ENCODE measurements at regions not wholly inside any gene's neighbourhood (a gene's known extent, or its start where the extent isn't known, plus 50 kb on each side); places are given as distances from the start of the nearest gene placed in this dataset.
"Not testable (repeated sequence)": the region's sequence is repeated elsewhere in the genome, so short reads cannot be mapped to it uniquely, and the experiment has no call there.

DNA sequence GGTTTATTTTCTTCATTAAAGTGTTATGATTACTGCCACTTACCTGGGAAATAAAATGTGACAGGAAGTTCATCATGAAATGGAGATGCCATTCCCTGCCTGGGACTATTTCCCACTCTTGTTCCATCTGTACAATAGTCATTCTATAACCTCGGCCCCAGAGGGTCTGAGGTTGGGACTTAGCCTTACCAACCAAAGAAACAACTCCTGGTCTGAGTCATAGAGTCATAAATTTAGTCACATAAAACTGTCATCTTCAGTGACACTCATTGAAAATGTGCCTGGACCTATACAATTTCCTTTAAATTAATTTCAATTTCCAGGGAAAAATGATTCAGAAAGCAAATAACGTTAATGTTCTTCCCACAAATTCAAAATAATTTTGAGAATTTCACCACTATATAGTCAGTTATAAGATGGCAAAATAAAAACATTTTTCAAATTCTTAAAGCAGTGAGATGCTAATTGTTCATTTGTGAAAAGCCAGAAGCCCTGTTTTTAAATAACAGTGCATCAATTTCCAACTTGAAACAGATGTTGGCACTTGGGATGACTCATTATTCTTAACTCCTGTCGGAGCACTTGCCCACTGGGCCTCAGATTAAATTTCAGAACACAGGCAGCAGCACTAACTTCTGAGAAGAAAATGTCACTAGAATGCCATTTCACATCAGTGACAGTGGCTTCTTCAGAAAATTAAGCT is 201.2 kb upstream of the SMLR1 start:
- DNase-seq, result no peak
- Histone ChIP-seq H3K4me3 (no peak overlapping the region), H3K36me3 (no peaks in the 10 kb centered on the region)

DNA sequence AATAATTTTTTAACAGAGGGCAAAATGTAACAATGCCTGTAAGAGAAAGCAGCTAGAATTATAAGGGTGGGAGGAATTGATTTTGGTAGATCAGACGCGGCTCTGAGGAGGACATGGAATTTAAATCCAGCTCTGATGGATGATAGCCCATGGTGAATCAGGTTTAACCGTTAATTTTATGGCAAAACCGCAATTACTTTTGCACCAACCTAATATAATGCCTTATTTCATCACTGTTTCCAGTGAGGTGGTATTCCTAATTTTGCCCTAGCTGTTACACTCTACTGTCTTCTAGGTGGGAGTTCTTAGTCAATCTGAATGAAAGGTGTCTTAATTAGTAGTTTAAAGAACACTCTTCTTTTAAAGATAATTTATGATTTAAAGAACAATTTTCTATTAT is 198.3 kb upstream of the SMLR1 start:
- DNase-seq, result no peak
- Histone ChIP-seq H3K27me3 (no peaks in the 10 kb centered on the region), H3K9me3 (no peaks in the 10 kb centered on the region), H3K36me3 (no peaks in the 10 kb centered on the region), H3K4me3 (no peak overlapping the region)

More for the DNA sequence above, 201.2 kb upstream of the SMLR1 start:
- Histone ChIP-seq H3K9me3 (no peaks in the 10 kb centered on the region), H3K27me3 (no peaks in the 10 kb centered on the region)

DNA sequence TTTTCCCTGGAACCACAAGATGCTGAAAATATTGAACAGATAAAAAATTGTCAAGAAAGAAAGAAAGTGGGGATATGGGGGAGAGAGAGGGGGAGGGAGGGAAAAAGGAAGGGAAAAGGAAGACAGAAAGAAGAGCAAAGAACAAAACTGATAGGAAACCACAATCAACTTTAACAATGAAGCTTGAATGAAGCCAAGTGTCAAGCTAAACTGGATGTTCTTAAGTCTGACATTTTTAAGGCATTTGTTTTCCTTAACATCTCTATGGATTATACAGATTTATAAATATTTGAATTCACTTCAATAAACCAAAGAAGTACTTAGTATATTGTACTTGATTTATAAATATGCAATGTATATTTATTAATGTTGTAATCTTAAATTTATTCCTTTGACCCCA is 197.6 kb upstream of the SMLR1 start:
- no peaks in the 10 kb centered on the region for H3K36me3 ChIP-seq
- H3K4me3 ChIP-seq, result no peak overlapping the region
- DNase-seq, result no peak
- H3K27me3 ChIP-seq, result no peaks in the 10 kb centered on the region
- no peaks in the 10 kb centered on the region for H3K9me3 ChIP-seq

DNA sequence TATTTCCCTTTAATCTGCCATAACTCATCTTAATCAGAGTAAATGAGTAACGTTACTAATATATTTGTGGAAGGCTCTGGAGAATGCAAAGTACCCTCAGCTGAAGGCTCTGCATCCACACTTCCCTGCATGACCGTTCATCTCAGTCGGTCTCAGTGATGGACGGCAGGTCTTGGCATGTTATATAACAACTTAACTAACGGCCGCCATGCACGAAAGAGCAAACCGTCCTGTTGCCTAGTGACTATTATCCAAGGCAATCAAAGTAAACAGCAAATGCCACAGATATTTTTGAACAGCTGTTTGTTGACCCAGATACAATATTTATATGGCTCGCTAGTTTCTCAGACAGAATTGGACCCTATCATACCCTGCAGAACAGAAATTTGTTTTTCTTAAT is 194.9 kb upstream of the SMLR1 start:
- H3K36me3 ChIP-seq, result no peaks in the 10 kb centered on the region
- H3K27me3 ChIP-seq, result no peaks in the 10 kb centered on the region
- H3K9me3 ChIP-seq, result no peaks in the 10 kb centered on the region
- DNase-seq, result no peak
- H3K4me3 ChIP-seq, result no peak overlapping the region

DNA sequence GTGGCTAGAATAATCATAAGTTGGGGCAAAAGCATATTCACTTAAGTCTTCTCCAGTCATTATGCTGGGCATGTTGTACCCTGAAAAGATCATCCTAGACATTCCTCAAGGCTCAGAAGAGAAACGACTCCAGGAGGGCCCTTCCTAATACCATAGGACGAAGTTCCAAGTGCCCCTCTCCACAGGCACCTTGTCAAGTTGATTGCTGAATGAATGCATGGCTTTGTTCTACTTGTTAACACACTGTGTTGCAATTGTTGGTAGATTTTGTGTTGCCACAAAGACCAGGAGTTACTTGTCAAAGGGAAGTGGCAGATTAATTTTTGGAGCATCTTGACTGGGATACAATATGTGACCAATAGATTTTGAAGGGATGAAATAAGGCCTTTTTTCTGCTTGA is 194.3 kb upstream of the SMLR1 start:
- Histone ChIP-seq H3K4me3 (no peak overlapping the region), H3K36me3 (no peaks in the 10 kb centered on the region), H3K9me3 (no peaks in the 10 kb centered on the region), H3K27me3 (no peaks in the 10 kb centered on the region)
- DNase-seq, result no peak

DNA sequence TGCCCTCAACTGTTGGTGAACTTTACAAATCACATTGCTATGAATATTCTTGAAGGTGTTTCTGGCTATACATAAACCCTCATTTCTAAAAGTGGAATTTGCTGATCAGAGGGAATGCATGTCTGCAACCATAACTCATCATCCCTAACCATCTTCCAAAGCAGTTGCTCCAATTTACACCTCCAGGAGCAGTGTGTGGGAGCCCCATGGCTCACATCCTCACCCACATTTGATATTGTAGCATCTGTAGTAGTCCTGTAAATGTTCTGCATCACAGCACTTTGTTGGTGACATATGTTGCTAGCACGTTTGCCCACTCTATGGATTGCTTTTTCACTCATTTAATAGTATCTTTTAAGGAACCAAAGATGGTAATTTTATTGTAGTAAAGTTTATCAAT is 183.8 kb upstream of the SMLR1 start:
- no peak for DNase-seq
- H3K27me3 ChIP-seq, result no peaks in the 10 kb centered on the region
- no peaks in the 10 kb centered on the region for H3K36me3 ChIP-seq
- no peaks in the 10 kb centered on the region; the same call in 1 of the 2 replicates for H3K9me3 ChIP-seq
- no peak overlapping the region for H3K4me3 ChIP-seq

DNA sequence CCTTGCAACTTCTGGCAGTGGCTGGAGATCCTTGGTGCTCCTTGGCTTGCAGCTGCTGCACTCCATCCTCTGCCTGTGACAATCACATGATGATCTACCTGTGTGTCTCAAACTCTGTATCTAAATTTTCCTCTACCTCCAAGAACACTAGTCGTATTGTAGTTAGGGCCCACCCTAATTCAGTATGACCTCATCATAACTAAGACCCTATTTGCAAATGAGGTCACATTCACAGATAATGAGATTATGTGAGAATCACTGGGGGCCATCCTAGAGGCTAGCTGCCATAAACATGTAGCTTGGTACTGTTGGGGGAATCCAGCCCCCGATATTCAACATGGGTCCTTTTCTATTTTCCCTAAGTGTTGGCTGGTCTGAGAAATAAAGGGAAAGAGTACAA is 183.0 kb upstream of the SMLR1 start:
- DNase-seq, result no peak
- Histone ChIP-seq H3K36me3 (no peaks in the 10 kb centered on the region), H3K27me3 (no peaks in the 10 kb centered on the region), H3K4me3 (no peak overlapping the region), H3K9me3 (no peaks in the 10 kb centered on the region; the same call in 1 of the 2 replicates)

DNA sequence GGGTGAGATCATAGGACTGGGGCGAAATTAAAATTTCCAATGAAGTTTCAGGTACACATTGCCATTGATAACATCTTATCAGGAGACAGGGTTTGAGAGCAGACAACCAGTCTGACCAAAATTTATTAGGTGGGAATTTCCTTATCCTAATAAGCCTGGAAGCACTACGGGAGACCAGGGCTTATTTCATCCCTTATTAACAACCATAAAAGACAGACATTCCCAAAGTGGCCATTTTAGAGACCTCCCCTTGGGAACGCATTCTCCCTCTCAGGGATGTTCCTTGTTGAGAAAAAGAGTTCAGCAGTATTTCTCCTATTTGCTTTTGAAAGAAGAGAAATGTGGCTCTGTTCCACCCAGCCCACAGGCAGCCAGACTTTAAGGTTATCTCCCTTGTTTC is 182.4 kb upstream of the SMLR1 start:
- H3K4me3 ChIP-seq, H3K9me3 ChIP-seq, H3K36me3 ChIP-seq, DNase-seq, H3K27me3 ChIP-seq: not testable (repeated sequence)

DNA sequence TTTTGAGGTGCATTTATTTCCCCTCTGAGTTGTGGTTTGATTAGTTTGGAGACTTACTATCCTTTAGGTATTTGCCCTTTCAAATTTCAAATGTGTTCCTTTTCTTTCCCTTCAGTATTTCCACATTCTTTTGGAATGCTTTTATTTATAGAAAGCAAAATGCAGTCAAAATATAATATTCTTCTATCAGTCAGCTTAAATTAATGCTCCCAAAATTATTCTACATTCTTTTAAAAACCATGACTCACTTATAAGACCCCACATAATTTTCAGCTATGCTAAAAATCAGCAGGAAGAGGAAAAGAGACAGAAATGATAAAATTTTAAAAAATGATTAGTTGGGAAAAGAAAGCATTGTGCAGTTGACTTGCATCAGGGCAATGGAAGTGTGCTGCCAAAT is 180.0 kb upstream of the SMLR1 start:
- no peak for DNase-seq
- H3K9me3 ChIP-seq, result no peaks in the 10 kb centered on the region; the same call in 1 of the 2 replicates
- H3K36me3 ChIP-seq, result no peaks in the 10 kb centered on the region
- H3K4me3 ChIP-seq, result no peak overlapping the region
- H3K27me3 ChIP-seq, result no peaks in the 10 kb centered on the region

DNA sequence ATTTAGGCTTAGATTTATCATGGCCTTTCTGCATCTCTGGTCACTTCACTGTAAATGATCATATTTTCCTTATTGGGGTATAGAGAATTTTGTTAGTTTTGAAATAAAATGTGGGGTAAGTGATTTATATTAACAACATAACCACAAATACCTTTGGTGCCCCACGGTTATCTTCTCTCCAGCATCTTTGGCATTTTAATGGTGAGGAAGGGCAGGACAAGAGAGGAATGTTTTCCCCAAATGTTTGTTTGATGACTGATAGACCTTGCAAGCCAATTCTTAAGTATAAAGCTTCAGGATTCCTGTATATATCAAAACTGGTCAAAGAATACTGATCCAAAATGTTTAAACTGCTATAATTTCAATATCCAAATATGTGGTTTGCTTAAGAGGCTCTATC is 171.6 kb upstream of the SMLR1 start:
- Histone ChIP-seq H3K9me3 (no peaks in the 10 kb centered on the region), H3K36me3 (no peaks in the 10 kb centered on the region), H3K4me3 (no peak overlapping the region), H3K27me3 (no peaks in the 10 kb centered on the region)
- DNase-seq, result no peak

DNA sequence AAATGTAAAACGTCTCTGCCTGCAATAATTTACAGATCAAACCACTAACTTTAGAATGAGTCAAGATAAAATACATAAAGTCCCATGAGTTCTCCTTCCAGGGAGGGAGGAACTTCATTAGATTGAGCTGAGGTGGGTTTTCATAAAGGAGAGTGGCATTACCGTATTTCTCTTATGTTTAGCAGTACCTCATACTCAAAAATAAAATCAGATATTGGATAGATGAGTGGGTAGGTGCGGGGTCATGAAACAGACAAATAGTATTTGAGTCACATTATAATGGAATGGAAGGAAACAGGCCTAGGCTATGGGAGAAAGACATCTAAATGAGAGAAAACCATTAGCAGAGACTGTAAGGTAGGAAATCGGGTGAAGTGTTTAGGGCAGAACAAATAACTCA is 166.1 kb upstream of the SMLR1 start:
- Histone ChIP-seq H3K9me3 (no peaks in the 10 kb centered on the region), H3K4me3 (no peak overlapping the region), H3K36me3 (no peaks in the 10 kb centered on the region), H3K27me3 (no peaks in the 10 kb centered on the region)
- DNase-seq, result no peak

DNA sequence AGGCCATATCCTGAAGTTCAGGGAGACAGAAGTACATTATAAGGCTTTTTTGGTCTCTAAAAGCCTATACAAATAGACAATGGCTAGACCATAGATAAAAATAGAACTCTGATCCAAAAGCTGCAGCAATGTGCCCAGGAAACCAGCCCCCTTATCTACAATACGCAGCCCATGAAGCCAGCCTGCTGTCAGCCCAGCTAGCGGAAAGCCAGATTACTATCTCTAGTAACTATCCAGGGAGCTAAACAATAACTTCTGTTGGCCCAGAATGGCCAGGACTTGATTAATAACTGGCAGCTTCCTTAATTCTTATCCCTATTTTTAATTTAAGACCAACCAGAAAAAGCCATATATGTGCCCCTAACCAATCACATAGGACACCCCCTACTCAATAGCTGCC is 160.4 kb upstream of the SMLR1 start:
- Histone ChIP-seq H3K27me3 (no peaks in the 10 kb centered on the region), H3K9me3 (no peaks in the 10 kb centered on the region), H3K4me3 (no peak overlapping the region), H3K36me3 (no peaks in the 10 kb centered on the region)
- no peak for DNase-seq

DNA sequence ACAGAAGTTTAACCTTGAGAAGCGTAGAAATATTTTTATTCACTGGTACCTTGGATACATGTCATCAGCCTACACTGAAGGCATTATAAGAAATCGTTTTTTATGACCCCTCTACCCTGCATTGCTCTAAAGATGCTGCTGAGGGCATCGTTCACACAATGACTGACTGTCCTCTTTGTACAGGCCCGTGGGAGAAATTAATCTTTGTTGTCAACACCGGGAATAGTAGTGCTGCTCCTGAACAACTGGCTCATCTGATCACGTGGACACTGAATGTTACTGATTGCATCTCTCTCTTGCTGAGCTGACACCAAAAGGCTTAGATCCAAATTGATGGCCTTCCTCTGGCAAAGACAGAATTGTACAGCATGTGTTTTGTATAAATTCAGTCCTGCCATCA is 157.1 kb upstream of the SMLR1 start:
- Histone ChIP-seq H3K27me3 (no peaks in the 10 kb centered on the region), H3K9me3 (no peaks in the 10 kb centered on the region)
- no peak for DNase-seq

DNA sequence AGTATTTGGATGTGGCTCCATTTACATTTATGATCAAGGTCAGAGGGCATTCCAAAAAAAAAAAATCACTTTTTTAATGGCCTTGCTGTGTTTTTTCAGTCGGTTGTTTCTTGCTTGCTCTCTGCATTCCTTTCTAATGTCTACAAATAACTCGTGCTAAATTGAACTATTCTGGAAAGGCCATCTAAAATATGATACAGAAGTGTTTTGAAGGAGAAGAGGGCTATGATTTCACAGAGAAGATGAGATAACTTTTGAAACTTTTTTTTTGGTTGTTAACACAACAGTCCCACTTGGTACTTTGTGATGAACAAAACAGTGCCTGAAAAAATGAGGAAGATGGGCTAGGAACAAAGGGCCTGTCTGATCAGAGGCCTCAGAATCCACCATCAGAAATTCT is 156.1 kb upstream of the SMLR1 start:
- Histone ChIP-seq H3K4me3 (no peak overlapping the region), H3K36me3 (no peaks in the 10 kb centered on the region), H3K27me3 (no peaks in the 10 kb centered on the region), H3K9me3 (no peaks in the 10 kb centered on the region)
- no peak for DNase-seq

More for the DNA sequence above, 157.1 kb upstream of the SMLR1 start:
- Histone ChIP-seq H3K36me3 (no peaks in the 10 kb centered on the region), H3K4me3 (no peak overlapping the region)

DNA sequence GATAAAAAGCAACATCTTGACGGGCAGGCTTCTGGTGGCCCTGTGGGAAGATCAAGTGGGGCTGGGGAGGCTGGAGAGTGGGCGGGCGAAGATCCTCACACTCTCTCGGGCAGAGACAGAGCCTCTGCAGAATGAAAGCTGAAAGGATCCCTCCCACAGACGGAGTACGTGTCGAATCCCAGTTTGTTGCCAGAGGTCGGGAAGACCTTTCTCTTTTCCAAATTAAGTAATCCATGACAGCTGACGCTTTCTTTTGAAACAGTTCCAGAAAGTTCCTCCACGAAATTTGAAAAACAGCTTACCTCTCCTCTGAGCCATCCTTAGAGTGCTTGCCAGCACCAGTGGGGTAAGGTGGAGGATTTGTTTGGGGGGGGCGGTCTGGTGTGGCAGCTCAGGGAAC is 155.6 kb upstream of the SMLR1 start:
- H3K9me3 ChIP-seq, result no peaks in the 10 kb centered on the region
- DNase-seq, result no peak
- H3K36me3 ChIP-seq, result no peaks in the 10 kb centered on the region
- H3K27me3 ChIP-seq, result no peaks in the 10 kb centered on the region
- H3K4me3 ChIP-seq, result no peak overlapping the region

DNA sequence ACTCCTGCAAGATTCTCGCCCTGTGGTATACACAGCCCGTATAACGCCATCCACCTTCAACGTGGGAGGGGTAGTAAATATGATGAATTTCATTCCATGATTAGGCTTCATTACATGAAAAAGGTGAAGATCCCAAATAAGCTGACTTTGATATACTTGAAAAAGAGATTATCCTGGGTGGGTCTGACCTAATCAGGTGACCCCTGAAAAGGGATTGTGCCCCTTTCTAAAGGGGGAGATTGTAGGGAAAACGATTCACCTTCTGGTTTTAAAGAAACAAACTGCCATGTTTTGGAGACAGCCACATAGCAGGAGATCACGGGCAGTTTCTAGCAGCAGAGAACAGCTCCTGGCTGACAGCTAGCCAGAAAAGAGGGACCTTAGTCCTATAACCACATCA is 155.1 kb upstream of the SMLR1 start:
- Histone ChIP-seq H3K4me3 (no peak overlapping the region), H3K27me3 (no peaks in the 10 kb centered on the region), H3K36me3 (no peaks in the 10 kb centered on the region), H3K9me3 (no peaks in the 10 kb centered on the region)
- DNase-seq, result no peak

DNA sequence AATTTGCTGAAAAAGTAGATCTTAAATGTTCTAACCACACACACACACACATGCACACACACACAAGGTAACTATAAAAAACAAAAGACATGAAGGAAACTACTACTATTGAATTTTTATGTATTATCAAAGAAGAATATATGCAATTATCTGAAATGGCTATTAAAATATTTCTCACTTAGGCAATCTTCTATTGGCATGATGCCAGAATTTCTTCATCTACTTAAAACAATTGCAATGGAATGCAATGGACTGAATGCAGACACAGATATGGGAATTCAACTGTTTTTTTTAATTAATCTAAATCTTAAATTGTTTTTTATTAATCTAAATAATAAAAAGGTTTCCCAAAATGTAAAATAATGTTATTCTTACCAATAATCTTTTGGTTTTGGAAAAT is 152.6 kb upstream of the SMLR1 start:
- DNase-seq, result no peak
- Histone ChIP-seq H3K4me3 (no peak overlapping the region), H3K27me3 (no peaks in the 10 kb centered on the region), H3K9me3 (no peaks in the 10 kb centered on the region), H3K36me3 (no peaks in the 10 kb centered on the region)

DNA sequence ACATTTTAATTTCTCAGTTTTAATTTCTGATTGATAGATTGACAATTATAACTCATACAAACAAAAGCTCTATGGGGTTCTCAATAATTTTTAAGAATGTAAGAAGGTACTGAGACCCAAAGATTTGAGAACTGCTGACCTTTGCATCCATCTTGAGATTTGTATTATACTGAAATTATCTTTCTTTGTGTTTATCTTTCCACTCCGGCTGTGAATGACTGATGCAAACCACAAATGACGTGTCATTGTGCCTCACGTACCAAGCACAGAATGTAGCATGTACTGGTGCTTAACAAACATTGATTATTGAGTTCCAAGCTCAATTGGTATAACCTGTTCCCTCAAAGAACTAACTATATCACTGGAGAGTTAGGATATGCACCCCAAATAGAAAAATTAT is 152.1 kb upstream of the SMLR1 start:
- Histone ChIP-seq H3K9me3 (no peaks in the 10 kb centered on the region), H3K4me3 (no peak overlapping the region), H3K36me3 (no peaks in the 10 kb centered on the region), H3K27me3 (no peaks in the 10 kb centered on the region)
- DNase-seq, result no peak
